OCI-LY1 (cell line): ENCODE measurements at regions not wholly inside any gene's neighbourhood (a gene's known extent, or its start where the extent isn't known, plus 50 kb on each side); places are given as distances from the start of the nearest gene placed in this dataset.

Source experiments
- H2AFZ ChIP-seq: fragments of 200-600 bp; sonication (generic), shearing (Covaris generic); 2 replicates; pipeline ENCODE4 v1.6.0; 2014; ENCODE audit warnings: antibody characterized with exemption, mild to moderate bottlenecking, low read length
- H3F3A ChIP-seq: fragments of 200-600 bp; sonication (generic), shearing (Covaris generic); 2 replicates; pipeline ENCODE4 v1.6.0; 2014; ENCODE audit warnings: mild to moderate bottlenecking, antibody characterized with exemption, low read length, moderate library complexity; ENCODE audit not compliant: insufficient read depth
- H3K27ac ChIP-seq: fragments of 200-600 bp; sonication (generic); 2 replicates; pipeline ENCODE4 v1.5.1; 2014; ENCODE audit warnings: low read length, mixed run types, mild to moderate bottlenecking, low read depth; ENCODE audit not compliant: poor library complexity, severe bottlenecking
- H3K27me3 ChIP-seq: fragments of 200-600 bp; sonication (generic); 2 replicates; pipeline ENCODE4 v1.6.0; 2014; ENCODE audit warnings: antibody characterized with exemption, mild to moderate bottlenecking, low read length, moderate library complexity; ENCODE audit not compliant: insufficient read depth
- H3K36me3 ChIP-seq: fragments of 200-600 bp; sonication (generic); 2 replicates; pipeline ENCODE4 v1.6.1; 2014; ENCODE audit warnings: mild to moderate bottlenecking, antibody characterized with exemption, low read length, moderate library complexity, mixed read lengths; ENCODE audit not compliant: insufficient read depth
- H3K4me1 ChIP-seq: fragments of 200-600 bp; sonication (generic); 2 replicates; pipeline ENCODE4 v1.5.1; 2014; ENCODE audit warnings: mild to moderate bottlenecking, low read length, moderate library complexity; ENCODE audit not compliant: insufficient read depth, severe bottlenecking
- H3K4me2 ChIP-seq: fragments of 200-600 bp; sonication (generic), shearing (Covaris generic); 2 replicates; pipeline ENCODE4 v1.6.1; 2014; ENCODE audit warnings: low read length
- H3K4me3 ChIP-seq: fragments of 200-600 bp; sonication (generic); 2 replicates; pipeline ENCODE4 v1.5.1; 2014; ENCODE audit warnings: low read length, low read depth, mild to moderate bottlenecking, mixed read lengths; ENCODE audit not compliant: poor library complexity, severe bottlenecking
- H3K79me2 ChIP-seq: fragments of 200-600 bp; shearing (Covaris generic); 2 replicates; pipeline ENCODE4 v1.6.1; 2016; ENCODE audit warnings: mixed run types, low read length, mixed read lengths; ENCODE audit not compliant: insufficient read depth
- H3K9ac ChIP-seq: fragments of 200-600 bp; sonication (generic), shearing (Covaris generic); 2 replicates; pipeline ENCODE4 v1.6.1; 2014; ENCODE audit warnings: mild to moderate bottlenecking, low read length, mixed read lengths
- H3K9me2 ChIP-seq: fragments of 200-600 bp; sonication (generic), shearing (Covaris generic); 2 replicates; pipeline ENCODE4 v1.6.1; 2014; ENCODE audit warnings: low read depth, mild to moderate bottlenecking, low read length, mixed read lengths
- H3K9me3 ChIP-seq: fragments of 200-600 bp; shearing (Covaris generic); 2 replicates; pipeline ENCODE4 v1.6.1; 2014; ENCODE audit warnings: low read length, mixed read lengths
- H4K20me1 ChIP-seq: fragments of 200-600 bp; sonication (generic), shearing (Covaris generic); 2 replicates; pipeline ENCODE4 v1.6.0; 2016; ENCODE audit warnings: mild to moderate bottlenecking, low read length; ENCODE audit not compliant: insufficient read depth
- CTCF ChIP-seq: fragments of 200-600 bp; sonication (generic), shearing (Covaris generic); IDR thresholded peaks from 2 replicates; pipeline ENCODE4 v1.5.1; 2017; ENCODE audit warnings: mild to moderate bottlenecking, antibody characterized with exemption, low read length, moderate library complexity, mixed read lengths
- EZH2 ChIP-seq: fragments of 200-600 bp; sonication (generic), shearing (Covaris generic); IDR thresholded peaks from 2 replicates; pipeline ENCODE4 v1.8.0; 2017; ENCODE audit warnings: borderline replicate concordance, mixed run types, mild to moderate bottlenecking, antibody characterized with exemption, low read length, moderate library complexity, mixed read lengths

- no peak overlapping the region for H3K27ac ChIP-seq
- no peaks in the 10 kb centered on the region for H3F3A ChIP-seq
- no peaks in the 10 kb centered on the region for H3K9me3 ChIP-seq
- H3K27me3 ChIP-seq: no peaks in the 10 kb centered on the region
- H4K20me1 ChIP-seq: no peaks in the 10 kb centered on the region
- H3K4me2 ChIP-seq: no peak overlapping the region
- H3K4me3 ChIP-seq: no peak overlapping the region
- no peaks in the 10 kb centered on the region for H3K9me2 ChIP-seq
- H3K9ac ChIP-seq: no peak overlapping the region
- TF ChIP-seq EZH2 (no peak), CTCF (no peak)
- no peaks in the 10 kb centered on the region for H3K79me2 ChIP-seq
- no peaks in the 10 kb centered on the region for H3K4me1 ChIP-seq
- H2AFZ ChIP-seq: no peak overlapping the region
- no peaks in the 10 kb centered on the region for H3K36me3 ChIP-seq
Observed at GRCh38 chr18:78031589-78031988, 781.9 kb downstream of the GALR1 start.

GRCh38 chr18:78031991-78032390 lies 782.3 kb downstream of the GALR1 start:
- Histone ChIP-seq H4K20me1 (no peaks in the 10 kb centered on the region), H3K4me1 (no peaks in the 10 kb centered on the region), H3F3A (no peaks in the 10 kb centered on the region), H3K4me2 (no peak overlapping the region), H3K9me2 (no peaks in the 10 kb centered on the region), H3K9ac (no peak overlapping the region), H3K79me2 (no peaks in the 10 kb centered on the region), H3K27me3 (no peaks in the 10 kb centered on the region), H3K27ac (no peak overlapping the region), H3K36me3 (no peaks in the 10 kb centered on the region), H3K4me3 (no peak overlapping the region), H2AFZ (no peak overlapping the region), H3K9me3 (no peaks in the 10 kb centered on the region)
- no peak for TF ChIP-seq EZH2
- no peak for TF ChIP-seq CTCF

GRCh38 chr18:78032574-78032973 lies 782.9 kb downstream of the GALR1 start:
- no peak for TF ChIP-seq CTCF
- no peak for TF ChIP-seq EZH2

More at GRCh38 chr18:78032574-78032973, 782.9 kb downstream of the GALR1 start:
- no peaks in the 10 kb centered on the region for H3K4me1 ChIP-seq
- no peaks in the 10 kb centered on the region for H3K27me3 ChIP-seq
- no peaks in the 10 kb centered on the region for H3K36me3 ChIP-seq
- no peaks in the 10 kb centered on the region for H3K9me2 ChIP-seq
- no peak overlapping the region for H2AFZ ChIP-seq
- H3F3A ChIP-seq: no peaks in the 10 kb centered on the region
- no peak overlapping the region for H3K4me3 ChIP-seq
- no peak overlapping the region for H3K27ac ChIP-seq
- H3K9me3 ChIP-seq: no peaks in the 10 kb centered on the region
- H4K20me1 ChIP-seq: no peaks in the 10 kb centered on the region
- H3K79me2 ChIP-seq: no peaks in the 10 kb centered on the region
- H3K9ac ChIP-seq: no peak overlapping the region
- H3K4me2 ChIP-seq: no peak overlapping the region
